HepG2 (cell line): ENCODE measurements at regions not wholly inside any gene's neighbourhood (a gene's known extent, or its start where the extent isn't known, plus 50 kb on each side); places are given as distances from the start of the nearest gene placed in this dataset.

Experiments
- ATAC-seq: fragments of 200-7000 bp; cut with Tn5 transposase; 3 replicates; pipeline ENCODE4 v1.9.1; 2020; ENCODE audit warnings: mild to moderate bottlenecking, moderate library complexity
- BruUV-seq: library from RNA; stranded (reverse); fragments of 400-500 nt; replicated peaks from 2 replicates; lab custom pipeline; 2021; lab: Mats Ljungman, UMichigan
- CTCF ChIA-PET: fragments of 300-600 bp; formaldehyde crosslinking; extraction: SDS; loops from one replicate; lab custom pipeline; 2021; ENCODE audit warnings: low total read pairs, inconsistent platforms, low intra/inter-chr PET ratio; lab: Yijun Ruan, JAX
- POLR2A ChIA-PET: fragments of 350-600 bp; sonication (Branson Sonifier 250); formaldehyde crosslinking; loops from one replicate; lab custom pipeline; 2020; ENCODE audit warnings: antibody characterized with exemption, inconsistent platforms; lab: Yijun Ruan, JAX
- DNase-seq: peaks from one replicate; pipeline ENCODE4 v3.0.0-alpha.2; 2015; ENCODE audit warnings: low spot score
- FAIRE-seq: peaks from 3 replicates; lab custom pipeline; 2011; peaks lifted over from hg19 to GRCh38; lab: Jason Lieb, UNC
- H2AFZ ChIP-seq: one replicate; pipeline ENCODE4 v1.6.1; 2011; ENCODE audit warnings: low read length, inconsistent platforms
- H3K27ac ChIP-seq: fragments of 300-600 bp; 3 replicates; pipeline ENCODE4 v1.8.0; 2011; ENCODE audit warnings: mixed run types, mild to moderate bottlenecking, mixed read lengths, low read length, inconsistent platforms; ENCODE audit not compliant: insufficient read depth; ENCODE audit errors: extremely low read length
- H3K27me3 ChIP-seq, 2 experiments: fragments of 200-600 bp in 1 of 2; 2 replicates in 1 of 2; 3 replicates in 1 of 2; pipeline versions ENCODE4 v1.6.0 to v1.8.0; 2011; ENCODE audit warnings: low read length in 2 of 2, mild to moderate bottlenecking in 2 of 2, moderate library complexity in 2 of 2, inconsistent platforms in 1 of 2; ENCODE audit not compliant: insufficient read depth in 2 of 2, control insufficient read depth in 1 of 2
- H3K36me3 ChIP-seq, 2 experiments: fragments of 200-600 bp in 1 of 2; replicated peaks in 1 of 2; 2 replicates in 1 of 2; 3 replicates in 1 of 2; pipeline versions ENCODE4 v1.5.1 to v1.8.0; 2011; ENCODE audit warnings: low read length in 2 of 2, inconsistent platforms in 1 of 2; ENCODE audit not compliant: insufficient read depth in 2 of 2, control insufficient read depth in 1 of 2
- H3K4me1 ChIP-seq: 2 replicates; pipeline ENCODE4 v1.5.1; 2012; ENCODE audit warnings: low read length, inconsistent platforms; ENCODE audit not compliant: insufficient read depth
- H3K4me2 ChIP-seq: 2 replicates; pipeline ENCODE4 v1.6.0; 2011; ENCODE audit warnings: low read depth, low read length, inconsistent platforms
- H3K4me3 ChIP-seq, 3 experiments: fragments of 200-600 bp in 1 of 3; sonication (generic), shearing (Covaris generic) in 1 of 3; replicated peaks in 1 of 3; 2 replicates each; pipeline ENCODE4 v1.5.1; 2011 to 2016; ENCODE audit warnings: low read length in 3 of 3, inconsistent platforms in 2 of 3, low read depth in 2 of 3, mild to moderate bottlenecking in 2 of 3, control low read depth in 1 of 3, mixed read lengths in 1 of 3; ENCODE audit not compliant: insufficient read depth in 1 of 3
- H3K79me2 ChIP-seq: one replicate; pipeline ENCODE4 v1.6.1; 2011; ENCODE audit warnings: low read length, inconsistent platforms; ENCODE audit not compliant: insufficient read depth
- H3K9ac ChIP-seq: 2 replicates; pipeline ENCODE4 v1.6.0; 2011; ENCODE audit warnings: mild to moderate bottlenecking, low read depth, low read length, inconsistent platforms; ENCODE audit not compliant: insufficient read depth
- H3K9me3 ChIP-seq: 2 replicates; pipeline ENCODE4 v1.5.1; 2012; ENCODE audit warnings: mild to moderate bottlenecking, low read length
- H4K20me1 ChIP-seq: 2 replicates; pipeline ENCODE4 v1.6.0; 2011; ENCODE audit warnings: inconsistent platforms, mild to moderate bottlenecking, low read length, moderate library complexity; ENCODE audit not compliant: insufficient read depth
- AFF4 ChIP-seq: sonication (generic); formaldehyde crosslinking; IDR thresholded peaks from 2 replicates; pipeline ENCODE4 v1.4.0; 2020; ENCODE audit warnings: missing genetic modification reagents
- AKAP8 ChIP-seq: sonication (generic); formaldehyde crosslinking; IDR thresholded peaks from 2 replicates; pipeline ENCODE4 v1.5.1; 2020; ENCODE audit warnings: mild to moderate bottlenecking, missing genetic modification reagents
- CHD2 ChIP-seq: IDR thresholded peaks from 2 replicates; pipeline ENCODE4 v1.6.1; 2011; ENCODE audit warnings: low read depth, low read length, improper control_type of control experiment
- HNF1A ChIP-seq, 2 experiments: sonication (generic) in 1 of 2; formaldehyde crosslinking in 1 of 2; IDR thresholded peaks; 2 replicates each; pipeline versions ENCODE4 v1.4.0 to v1.6.1; 2016 to 2020; ENCODE audit warnings: borderline replicate concordance in 1 of 2, low read depth in 1 of 2, mild to moderate bottlenecking in 1 of 2, missing genetic modification reagents in 1 of 2
- KAT7 ChIP-seq: IDR thresholded peaks from 2 replicates; pipeline ENCODE4 v1.6.1; 2018; ENCODE audit warnings: borderline replicate concordance, missing compliant biosample characterization
- KLF9 ChIP-seq: IDR thresholded peaks from 2 replicates; pipeline ENCODE4 v1.6.1; 2016; ENCODE audit warnings: low read depth
- PHF5A ChIP-seq: IDR thresholded peaks from one replicate; pipeline ENCODE4 v1.6.1; 2018; ENCODE audit warnings: low read depth, missing genetic modification reagents; ENCODE audit not compliant: unreplicated experiment
- RFX3 ChIP-seq: IDR thresholded peaks from 2 replicates; pipeline ENCODE4 v1.6.1; 2016; ENCODE audit warnings: missing biosample characterization, missing genetic modification reagents
- SMAD3 ChIP-seq: sonication (generic); formaldehyde crosslinking; IDR thresholded peaks from 2 replicates; pipeline ENCODE4 v1.4.0; 2020; ENCODE audit warnings: missing genetic modification reagents
- SRSF1 ChIP-seq: fragments of 200-400 bp; formaldehyde crosslinking; optimal IDR thresholded peaks from 2 replicates; pipeline ENCODE3; 2017; ENCODE audit warnings: mild to moderate bottlenecking, low read depth, low read length, moderate library complexity
- ZNF234 ChIP-seq: sonication (generic); formaldehyde crosslinking; conservative IDR thresholded peaks from 2 replicates; pipeline ENCODE4 v1.5.1; 2020; ENCODE audit warnings: mild to moderate bottlenecking, missing genetic modification reagents
- ZNF264 ChIP-seq: sonication (generic); formaldehyde crosslinking; IDR thresholded peaks from 2 replicates; pipeline ENCODE4 v1.4.0; 2020; ENCODE audit warnings: missing genetic modification reagents
- ZNF292 ChIP-seq: sonication (generic); formaldehyde crosslinking; IDR thresholded peaks from 2 replicates; pipeline ENCODE4 v1.8.1; 2022; ENCODE audit warnings: mild to moderate bottlenecking, low read depth, missing genetic modification reagents, borderline replicate concordance
- ZNF615 ChIP-seq: sonication (generic); formaldehyde crosslinking; IDR thresholded peaks from 2 replicates; pipeline ENCODE4 v1.5.0; 2020; ENCODE audit warnings: mild to moderate bottlenecking, missing genetic modification reagents, borderline replicate concordance
- WGBS: methylation state at CpG from one replicate; pipeline ENCODE4 v1.1.6; 2017; ENCODE audit warnings: low lambda C conversion rate; 5-methylcytosine and 5-hydroxymethylcytosine counted together
- in situ Hi-C: cut with HindIII; loops from 2 replicates; pipeline ENCODE4 v1.10.0; 2017; ENCODE audit warnings: low pct_unique_long_range_greater_than_20kb; ENCODE audit not compliant: extremely low pct_ligation_motif_present
- intact Hi-C: fragments of 100-400 bp; cut with micrococcal nuclease; formaldehyde crosslinking; loops from one replicate; pipeline ENCODE4 v1.10.0; 2022; ENCODE audit not compliant: unreplicated experiment
- TF ChIP-seq, protein P1 (sequence below): sonication (generic); formaldehyde crosslinking; IDR thresholded peaks from 2 replicates; pipeline ENCODE4 v1.4.0; 2020; ENCODE audit warnings: mild to moderate bottlenecking, missing genetic modification reagents, borderline replicate concordance

GRCh38 chr2:7988440-7988839, 693.4 kb upstream of the ID2 start (continued):
- TF ChIP-seq, protein P1, sequence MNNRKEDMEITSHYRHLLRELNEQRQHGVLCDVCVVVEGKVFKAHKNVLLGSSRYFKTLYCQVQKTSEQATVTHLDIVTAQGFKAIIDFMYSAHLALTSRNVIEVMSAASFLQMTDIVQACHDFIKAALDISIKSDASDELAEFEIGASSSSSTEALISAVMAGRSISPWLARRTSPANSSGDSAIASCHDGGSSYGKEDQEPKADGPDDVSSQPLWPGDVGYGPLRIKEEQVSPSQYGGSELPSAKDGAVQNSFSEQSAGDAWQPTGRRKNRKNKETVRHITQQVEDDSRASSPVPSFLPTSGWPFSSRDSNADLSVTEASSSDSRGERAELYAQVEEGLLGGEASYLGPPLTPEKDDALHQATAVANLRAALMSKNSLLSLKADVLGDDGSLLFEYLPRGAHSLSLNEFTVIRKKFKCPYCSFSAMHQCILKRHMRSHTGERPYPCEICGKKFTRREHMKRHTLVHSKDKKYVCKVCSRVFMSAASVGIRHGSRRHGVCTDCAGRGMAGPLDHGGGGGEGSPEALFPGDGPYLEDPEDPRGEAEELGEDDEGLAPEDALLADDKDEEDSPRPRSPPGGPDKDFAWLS (CRISPR knock-in tag) = no peak
- no peak for TF ChIP-seq KLF9 (CRISPR knock-in tag)
- TF ChIP-seq CHD2 = no peak
- TF ChIP-seq HNF1A (IDR thresholded peaks at IDR 0.05; ENCODE audit: low read depth) = no peak
- TF ChIP-seq HNF1A (CRISPR knock-in tag; IDR thresholded peaks at IDR 0.05; ENCODE audit: borderline replicate concordance) = no peak
- TF ChIP-seq, all 625 proteins: peak for 0

DNA sequence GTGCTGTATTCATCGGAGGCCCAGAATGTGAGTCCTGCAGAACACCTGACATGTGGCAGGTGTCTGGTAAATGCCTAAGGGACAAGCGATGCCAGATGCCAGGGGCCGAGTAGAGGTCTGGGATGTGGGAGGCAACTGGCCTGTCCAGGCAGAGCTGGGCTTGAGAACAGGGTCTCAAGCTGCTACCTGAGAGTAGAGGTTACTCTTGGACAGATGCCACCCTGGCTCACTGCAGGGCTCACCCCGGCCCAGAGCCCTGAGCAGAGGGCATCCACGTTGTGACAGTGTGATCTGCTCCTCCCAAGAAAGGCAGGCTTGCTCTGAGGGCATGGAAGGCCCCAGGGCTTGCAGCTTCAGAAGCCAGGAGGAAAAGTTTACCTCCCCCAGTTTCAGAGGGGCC, 692.0 kb upstream of the ID2 start:
- intact Hi-C loops = no loop called here
- no peak for ATAC-seq
- BruUV-seq = no TSS peak
- TF ChIP-seq ZNF234 (CRISPR knock-in tag) = no peak
- TF ChIP-seq SRSF1 = no peak
- no peak for TF ChIP-seq SMAD3 (CRISPR knock-in tag)
- no peak for TF ChIP-seq AFF4 (CRISPR knock-in tag)
- TF ChIP-seq ZNF615 (CRISPR knock-in tag) = no peak
- TF ChIP-seq ZNF292 = no peak
- TF ChIP-seq PHF5A (CRISPR knock-in tag) = no peak
- no peak for TF ChIP-seq AKAP8 (CRISPR knock-in tag)
- no peak for TF ChIP-seq RFX3
- no peak for TF ChIP-seq KAT7 (CRISPR knock-in tag)
- no peak for TF ChIP-seq ZNF264 (CRISPR knock-in tag)

More for the DNA sequence above, 692.0 kb upstream of the ID2 start:
- in situ Hi-C loops = no loop called here
- Histone ChIP-seq H3K4me2 (no peak overlapping the region), H3K4me1 (no peaks in the 10 kb centered on the region), H3K9me3 (no peaks in the 10 kb centered on the region), H3K36me3 (no peaks in the 10 kb centered on the region), H3K4me3 (no peak overlapping the region), H3K27ac (no peak overlapping the region), H3K27me3 (0 out of 5 replicates have a peak, but pooled peaks cover 0 to 4% of the 10 kb centered on the region in 2 experiments), H3K79me2 (no peaks in the 10 kb centered on the region), H4K20me1 (no peaks in the 10 kb centered on the region), H3K9ac (no peak overlapping the region), H2AFZ (no peak overlapping the region)
- ChIA-PET CTCF (no interaction called here), POLR2A (no interaction called here)
- DNase-seq (no peak), FAIRE-seq (no peak)
- WGBS = 22% methylated on average over 3 of the region's 5 CpGs
